ENCODE measurements at regions not wholly inside any gene's neighbourhood (a gene's known extent, or its start where the extent isn't known, plus 50 kb on each side); places are given as distances from the start of the nearest gene placed in this dataset.

DNA sequence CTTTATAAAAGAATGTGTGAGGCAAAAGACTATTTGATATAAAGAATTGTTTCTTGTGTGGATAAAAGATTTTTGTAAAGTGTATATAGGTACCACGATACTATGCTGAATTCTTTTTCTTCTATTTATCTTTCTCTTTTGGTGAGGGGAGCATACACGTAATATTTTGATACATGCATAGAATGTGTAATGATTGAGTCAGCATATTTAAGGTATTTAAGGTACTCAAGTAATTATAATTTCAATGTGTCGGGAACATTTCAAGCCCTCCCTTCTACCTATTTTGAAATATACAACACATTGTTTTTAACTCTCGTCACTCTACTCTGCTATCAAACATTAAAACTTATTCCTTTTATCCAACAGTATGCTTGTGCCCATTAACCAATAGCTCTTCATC lies 1221.6 kb upstream of the PHF14 start:
- no peaks in the 10 kb centered on the region for H3K4me1 Mint-ChIP-seq
- intact Hi-C loops (cut with micrococcal nuclease) = no loop called here
- H3K9ac ChIP-seq (ENCODE audit: insufficient read depth, low read length, poor library complexity, severe bottlenecking) = no peak overlapping the region
- TF ChIP-seq, protein P1, sequence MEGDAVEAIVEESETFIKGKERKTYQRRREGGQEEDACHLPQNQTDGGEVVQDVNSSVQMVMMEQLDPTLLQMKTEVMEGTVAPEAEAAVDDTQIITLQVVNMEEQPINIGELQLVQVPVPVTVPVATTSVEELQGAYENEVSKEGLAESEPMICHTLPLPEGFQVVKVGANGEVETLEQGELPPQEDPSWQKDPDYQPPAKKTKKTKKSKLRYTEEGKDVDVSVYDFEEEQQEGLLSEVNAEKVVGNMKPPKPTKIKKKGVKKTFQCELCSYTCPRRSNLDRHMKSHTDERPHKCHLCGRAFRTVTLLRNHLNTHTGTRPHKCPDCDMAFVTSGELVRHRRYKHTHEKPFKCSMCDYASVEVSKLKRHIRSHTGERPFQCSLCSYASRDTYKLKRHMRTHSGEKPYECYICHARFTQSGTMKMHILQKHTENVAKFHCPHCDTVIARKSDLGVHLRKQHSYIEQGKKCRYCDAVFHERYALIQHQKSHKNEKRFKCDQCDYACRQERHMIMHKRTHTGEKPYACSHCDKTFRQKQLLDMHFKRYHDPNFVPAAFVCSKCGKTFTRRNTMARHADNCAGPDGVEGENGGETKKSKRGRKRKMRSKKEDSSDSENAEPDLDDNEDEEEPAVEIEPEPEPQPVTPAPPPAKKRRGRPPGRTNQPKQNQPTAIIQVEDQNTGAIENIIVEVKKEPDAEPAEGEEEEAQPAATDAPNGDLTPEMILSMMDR (IDR thresholded peaks at IDR 0.05) = no peak
- WGBS (ENCODE audit: insufficient coverage) = 90% methylated on average over 2 of the region's 4 CpGs
- no peaks in the 10 kb centered on the region for H3K27me3 ChIP-seq (ENCODE audit: control insufficient read depth in 2 of 2, insufficient read depth in 2 of 2, low read length in 2 of 2)
- no peaks in the 10 kb centered on the region for H3K4me1 ChIP-seq (ENCODE audit: control insufficient read depth in 1 of 2, insufficient read depth in 2 of 2, low read length in 2 of 2)
- no peaks in the 10 kb centered on the region for H4K20me1 ChIP-seq (ENCODE audit: insufficient read depth, low read length)
- H3K9me3 ChIP-seq (replicated peaks in 1 of 2; ENCODE audit: control insufficient read depth in 1 of 2, insufficient read depth in 1 of 2, low read length in 2 of 2) = peaks cover 0 to 8% of the 10 kb centered on the region in 2 donors
- H3K36me3 ChIP-seq (replicated peaks in 1 of 2; ENCODE audit: control insufficient read depth in 1 of 2, insufficient read depth in 2 of 2, low read length in 2 of 2) = no peaks in the 10 kb centered on the region
- no peak overlapping the region for H3K27ac ChIP-seq (ENCODE audit: low read depth in 1 of 2, low read length in 2 of 2)
- H3K36me3 Mint-ChIP-seq = no peaks in the 10 kb centered on the region
- no peak overlapping the region for H3K4me3 Mint-ChIP-seq
- H3K4me2 ChIP-seq (replicated peaks; ENCODE audit: extremely low read depth, low read length, poor library complexity, severe bottlenecking) = no peak overlapping the region
- no peak for DNase-seq
- H3K79me2 ChIP-seq (ENCODE audit: insufficient read depth, low read length) = no peaks in the 10 kb centered on the region
- no peak overlapping the region for H2AFZ ChIP-seq (ENCODE audit: insufficient read depth, low read depth, low read length, poor library complexity, severe bottlenecking)
- peaks cover 1 to 10% (median 3%) of the 10 kb centered on the region in 7 donors for H3K9me3 Mint-ChIP-seq
- H3K4me3 ChIP-seq (replicated peaks in 1 of 3; ENCODE audit: low read depth in 2 of 3, low read length in 3 of 3) = no peak overlapping the region
- H3K27ac Mint-ChIP-seq = no peak overlapping the region
- peaks cover 0 to 1% (median 0%) of the 10 kb centered on the region in 3 donors for H3K27me3 Mint-ChIP-seq (ENCODE audit: low read depth in 3 of 3)

DNA sequence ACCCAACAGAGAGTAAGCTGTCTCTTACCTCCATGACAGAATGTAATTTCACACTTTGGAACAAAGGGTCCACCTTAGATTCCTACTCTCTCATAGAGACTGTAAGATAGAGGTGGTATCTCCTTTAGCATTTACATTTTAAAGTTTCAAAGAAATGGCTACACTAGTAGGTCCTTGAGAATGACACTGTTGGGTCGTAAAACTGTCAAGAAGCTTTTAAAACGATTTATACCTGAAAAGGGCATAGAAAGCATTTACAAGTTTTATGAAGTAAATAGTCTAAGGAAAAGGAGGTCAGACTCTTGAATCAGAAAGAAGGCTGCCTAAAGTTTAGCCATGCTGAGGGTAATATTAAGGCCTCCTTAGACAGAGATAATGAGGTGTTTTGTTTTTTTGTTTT lies 1212.4 kb upstream of the PHF14 start:
- H3K9me3 Mint-ChIP-seq = no peaks in the 10 kb centered on the region
- intact Hi-C loops (cut with micrococcal nuclease) = no loop called here
- Histone ChIP-seq H3K4me3 (replicated peaks in 1 of 3; ENCODE audit: low read depth in 2 of 3, low read length in 3 of 3) (no peak overlapping the region), H3K4me2 (replicated peaks; ENCODE audit: extremely low read depth, low read length, poor library complexity, severe bottlenecking) (no peak overlapping the region), H3K4me1 (ENCODE audit: control insufficient read depth in 1 of 2, insufficient read depth in 2 of 2, low read length in 2 of 2) (no peaks in the 10 kb centered on the region), H3K79me2 (ENCODE audit: insufficient read depth, low read length) (no peaks in the 10 kb centered on the region), H3K36me3 (replicated peaks in 1 of 2; ENCODE audit: control insufficient read depth in 1 of 2, insufficient read depth in 2 of 2, low read length in 2 of 2) (no peaks in the 10 kb centered on the region), H4K20me1 (ENCODE audit: insufficient read depth, low read length) (no peaks in the 10 kb centered on the region), H3K9me3 (replicated peaks in 1 of 2; ENCODE audit: control insufficient read depth in 1 of 2, insufficient read depth in 1 of 2, low read length in 2 of 2) (peaks cover 0 to 4% of the 10 kb centered on the region in 2 donors), H3K27ac (ENCODE audit: low read depth in 1 of 2, low read length in 2 of 2) (no peak overlapping the region), H2AFZ (ENCODE audit: insufficient read depth, low read depth, low read length, poor library complexity, severe bottlenecking) (no peak overlapping the region), H3K9ac (ENCODE audit: insufficient read depth, low read length, poor library complexity, severe bottlenecking) (no peak overlapping the region), H3K27me3 (ENCODE audit: control insufficient read depth in 2 of 2, insufficient read depth in 2 of 2, low read length in 2 of 2) (no peaks in the 10 kb centered on the region)
- H3K27ac Mint-ChIP-seq = no peak overlapping the region
- H3K4me1 Mint-ChIP-seq = no peaks in the 10 kb centered on the region
- H3K27me3 Mint-ChIP-seq (ENCODE audit: low read depth in 3 of 3) = no peaks in the 10 kb centered on the region
- 29% methylated on average over 1 of the region's 2 CpGs for WGBS (ENCODE audit: insufficient coverage)
- no peak for DNase-seq
- no peak overlapping the region for H3K4me3 Mint-ChIP-seq
- no peaks in the 10 kb centered on the region for H3K36me3 Mint-ChIP-seq
- TF ChIP-seq, protein P1 (IDR thresholded peaks at IDR 0.05) = no peak
